HEK293 (cell line): ENCODE measurements at regions not wholly inside any gene's neighbourhood (a gene's known extent, or its start where the extent isn't known, plus 50 kb on each side); places are given as distances from the start of the nearest gene placed in this dataset.

Source experiments
- CTCF ChIA-PET: fragments of 350-600 bp; formaldehyde crosslinking; extraction: SDS; loops from one replicate; lab custom pipeline; 2021; ENCODE audit warnings: antibody characterized with exemption; lab: Yijun Ruan, JAX
- POLR2A ChIA-PET: fragments of 300-600 bp; formaldehyde crosslinking; extraction: SDS; loops from one replicate; lab custom pipeline; 2020; ENCODE audit warnings: antibody characterized with exemption, inconsistent platforms; lab: Yijun Ruan, JAX
- H3K27ac ChIP-seq: fragments of 200-500 bp; sonication (Bioruptor generic); 2 replicates; pipeline ENCODE4 v1.5.1; 2014; ENCODE audit warnings: low read depth, low read length, control low read depth, inconsistent platforms; ENCODE audit errors: extremely low read depth
- H3K36me3 ChIP-seq, 2 experiments: fragments of 200-500 bp in 1 of 2; sonication (Bioruptor generic) in 1 of 2; 1 replicate in 1 of 2; 2 replicates in 1 of 2; pipeline ENCODE4 v1.5.1; 2014 to 2017; ENCODE audit warnings: inconsistent platforms in 2 of 2, low read length in 2 of 2; ENCODE audit not compliant: control insufficient read depth in 2 of 2, insufficient read depth in 1 of 2
- H3K4me1 ChIP-seq: fragments of 200-500 bp; sonication (Bioruptor generic); 2 replicates; pipeline ENCODE4 v1.5.1; 2014; ENCODE audit warnings: mild to moderate bottlenecking, low read length, inconsistent platforms; ENCODE audit not compliant: control insufficient read depth, insufficient read depth
- H3K4me3 ChIP-seq: 2 replicates; pipeline ENCODE4 v1.5.1; 2011; ENCODE audit warnings: low read depth, mild to moderate bottlenecking, control low read depth, low read length, moderate library complexity
- H3K9me3 ChIP-seq: fragments of 200-500 bp; sonication (Bioruptor generic); 2 replicates; pipeline ENCODE4 v1.5.1; 2014; ENCODE audit warnings: low read depth, low read length, inconsistent platforms; ENCODE audit not compliant: control insufficient read depth, insufficient read depth
- GFI1B ChIP-seq: fragments of 450-650 bp; formaldehyde crosslinking; IDR thresholded peaks from 2 replicates; pipeline ENCODE4 v1.5.1; 2016; ENCODE audit warnings: missing biosample characterization, missing genetic modification characterization
- HOXD13 ChIP-seq: sonication (generic); formaldehyde crosslinking; IDR thresholded peaks from 2 replicates; pipeline ENCODE4 v1.8.0; 2022; ENCODE audit warnings: missing genetic modification reagents, borderline replicate concordance
- KLF17 ChIP-seq: fragments of 450-650 bp; formaldehyde crosslinking; IDR thresholded peaks from 2 replicates; pipeline ENCODE4 v1.5.1; 2016; ENCODE audit warnings: missing biosample characterization, missing genetic modification characterization
- KLF9 ChIP-seq: fragments of 450-650 bp; formaldehyde crosslinking; IDR thresholded peaks from 2 replicates; pipeline ENCODE4 v1.5.1; 2016; ENCODE audit warnings: missing biosample characterization, missing genetic modification characterization, low read depth
- OVOL3 ChIP-seq: fragments of 450-650 bp; formaldehyde crosslinking; IDR thresholded peaks from 2 replicates; pipeline ENCODE4 v1.5.1; 2016; ENCODE audit warnings: missing biosample characterization, missing genetic modification characterization
- PRDM1 ChIP-seq: fragments of 450-650 bp; formaldehyde crosslinking; IDR thresholded peaks from 2 replicates; pipeline ENCODE4; 2016; ENCODE audit warnings: missing biosample characterization, missing genetic modification characterization
- SALL2 ChIP-seq: fragments of 450-650 bp; formaldehyde crosslinking; IDR thresholded peaks from 2 replicates; pipeline ENCODE4 v1.5.0; 2017; ENCODE audit warnings: missing biosample characterization, mild to moderate bottlenecking, missing genetic modification characterization, borderline replicate concordance
- SCRT2 ChIP-seq: fragments of 450-650 bp; formaldehyde crosslinking; IDR thresholded peaks from 2 replicates; pipeline ENCODE4 v1.5.1; 2016; ENCODE audit warnings: missing biosample characterization, missing genetic modification characterization
- TRIM28 ChIP-seq: IDR thresholded peaks from 2 replicates; pipeline ENCODE4 v1.6.1; 2011; ENCODE audit warnings: low read length, control low read depth, borderline replicate concordance
- ZBTB10 ChIP-seq: fragments of 450-650 bp; formaldehyde crosslinking; IDR thresholded peaks from 2 replicates; pipeline ENCODE4 v1.5.1; 2016; ENCODE audit warnings: missing biosample characterization, missing genetic modification characterization
- ZBTB8A ChIP-seq: fragments of 450-650 bp; formaldehyde crosslinking; IDR thresholded peaks from 2 replicates; pipeline ENCODE4 v1.5.1; 2016; ENCODE audit warnings: missing biosample characterization, missing genetic modification characterization
- ZFP41 ChIP-seq: fragments of 450-650 bp; formaldehyde crosslinking; IDR thresholded peaks from 2 replicates; pipeline ENCODE4 v1.5.1; 2016; ENCODE audit warnings: missing biosample characterization, missing genetic modification characterization, borderline replicate concordance
- ZNF10 ChIP-seq: fragments of 450-650 bp; formaldehyde crosslinking; IDR thresholded peaks from 2 replicates; pipeline ENCODE4 v1.5.1; 2017; ENCODE audit warnings: missing biosample characterization, missing genetic modification characterization
- ZNF114 ChIP-seq: fragments of 450-650 bp; formaldehyde crosslinking; IDR thresholded peaks from 2 replicates; pipeline ENCODE4 v1.5.0; 2017; ENCODE audit warnings: missing biosample characterization, missing genetic modification characterization
- ZNF174 ChIP-seq: fragments of 450-650 bp; formaldehyde crosslinking; IDR thresholded peaks from 2 replicates; pipeline ENCODE4 v1.5.0; 2017; ENCODE audit warnings: missing biosample characterization, mild to moderate bottlenecking, missing genetic modification characterization
- ZNF202 ChIP-seq: fragments of 450-650 bp; formaldehyde crosslinking; IDR thresholded peaks from 2 replicates; pipeline ENCODE4 v1.5.1; 2016; ENCODE audit warnings: missing biosample characterization, missing genetic modification characterization, borderline replicate concordance
- ZNF221 ChIP-seq: fragments of 450-650 bp; formaldehyde crosslinking; IDR thresholded peaks from 2 replicates; pipeline ENCODE4 v1.5.1; 2017; ENCODE audit warnings: missing biosample characterization, missing genetic modification characterization, borderline replicate concordance
- ZNF223 ChIP-seq: fragments of 450-650 bp; formaldehyde crosslinking; IDR thresholded peaks from 2 replicates; pipeline ENCODE4 v1.5.1; 2016; ENCODE audit warnings: missing biosample characterization, missing genetic modification characterization
- ZNF24 ChIP-seq: fragments of 450-650 bp; formaldehyde crosslinking; IDR thresholded peaks from 2 replicates; pipeline ENCODE4 v1.5.1; 2016; ENCODE audit warnings: missing biosample characterization, missing genetic modification characterization
- ZNF341 ChIP-seq: fragments of 450-650 bp; formaldehyde crosslinking; IDR thresholded peaks from 2 replicates; pipeline ENCODE4; 2016; ENCODE audit warnings: low read depth, missing biosample characterization, missing genetic modification characterization
- ZNF426 ChIP-seq: fragments of 450-650 bp; formaldehyde crosslinking; IDR thresholded peaks from 2 replicates; pipeline ENCODE4 v1.5.1; 2017; ENCODE audit warnings: missing biosample characterization, missing genetic modification characterization, mild to moderate bottlenecking, inconsistent platforms, moderate library complexity
- ZNF513 ChIP-seq: fragments of 450-650 bp; IDR thresholded peaks from 2 replicates; pipeline ENCODE4 v1.5.1; 2018; ENCODE audit warnings: missing biosample characterization, missing genetic modification characterization
- ZNF521 ChIP-seq: fragments of 450-650 bp; formaldehyde crosslinking; IDR thresholded peaks from 2 replicates; pipeline ENCODE4 v1.5.1; 2017; ENCODE audit warnings: missing biosample characterization, mild to moderate bottlenecking, missing genetic modification characterization
- ZNF544 ChIP-seq: fragments of 450-650 bp; formaldehyde crosslinking; IDR thresholded peaks from 2 replicates; pipeline ENCODE4 v1.5.0; 2017; ENCODE audit warnings: missing biosample characterization, missing genetic modification characterization
- ZNF600 ChIP-seq: fragments of 450-650 bp; formaldehyde crosslinking; IDR thresholded peaks from 2 replicates; pipeline ENCODE4 v1.5.1; 2016; ENCODE audit warnings: missing biosample characterization, missing genetic modification characterization
- ZNF639 ChIP-seq: fragments of 450-650 bp; formaldehyde crosslinking; IDR thresholded peaks from 2 replicates; pipeline ENCODE4 v1.5.1; 2016; ENCODE audit warnings: missing biosample characterization, missing genetic modification characterization
- ZNF747 ChIP-seq: fragments of 450-650 bp; formaldehyde crosslinking; IDR thresholded peaks from 2 replicates; pipeline ENCODE4 v1.5.1; 2016; ENCODE audit warnings: missing biosample characterization, missing genetic modification characterization
- ZNF76 ChIP-seq: fragments of 450-650 bp; formaldehyde crosslinking; IDR thresholded peaks from 2 replicates; pipeline ENCODE4; 2016; ENCODE audit warnings: low read depth, missing biosample characterization, missing genetic modification characterization, borderline replicate concordance
- ZSCAN30 ChIP-seq: fragments of 450-650 bp; IDR thresholded peaks from 2 replicates; pipeline ENCODE4 v1.5.1; 2018; ENCODE audit warnings: missing biosample characterization, mild to moderate bottlenecking, missing genetic modification characterization, moderate library complexity

- CTCF ChIA-PET = no interaction called here
- H3K9me3 ChIP-seq = no peaks in the 10 kb centered on the region
These were observed 236.5 kb upstream of the SPHKAP start for GRCh38 chr2:228417956-228418355.

GRCh38 chr2:228417526-228417925 is 236.0 kb upstream of the SPHKAP start:
- Histone ChIP-seq H3K36me3 (no peaks in the 10 kb centered on the region), H3K9me3 (no peaks in the 10 kb centered on the region), H3K4me1 (no peaks in the 10 kb centered on the region), H3K4me3 (no peak overlapping the region), H3K27ac (no peak overlapping the region)
- TF ChIP-seq SCRT2 (tag by site-specific recombination) (no peak), SALL2 (tag by site-specific recombination) (no peak), ZNF223 (tag by site-specific recombination) (no peak), ZNF747 (no peak), KLF17 (no peak), ZNF114 (tag by site-specific recombination) (no peak), HOXD13 (CRISPR knock-in tag) (no peak), ZNF544 (no peak), ZBTB10 (tag by site-specific recombination) (no peak), ZNF174 (tag by site-specific recombination) (no peak), KLF9 (tag by site-specific recombination) (no peak), ZNF639 (tag by site-specific recombination) (no peak), ZNF521 (tag by site-specific recombination) (no peak), ZNF76 (tag by site-specific recombination) (no peak), TRIM28 (no peak), ZSCAN30 (tag by site-specific recombination) (no peak), ZNF221 (tag by site-specific recombination) (no peak)
- POLR2A ChIA-PET = no interaction called here
- CTCF ChIA-PET = no interaction called here

More at GRCh38 chr2:228417956-228418355, 236.5 kb upstream of the SPHKAP start:
- Histone ChIP-seq H3K4me3 (no peak overlapping the region), H3K4me1 (no peaks in the 10 kb centered on the region), H3K27ac (no peak overlapping the region), H3K36me3 (no peaks in the 10 kb centered on the region)
- POLR2A ChIA-PET = no interaction called here
- TF ChIP-seq KLF9 (tag by site-specific recombination) (no peak), ZNF202 (no peak), ZBTB8A (no peak), OVOL3 (tag by site-specific recombination) (no peak), ZNF513 (tag by site-specific recombination) (no peak), ZNF10 (no peak), SCRT2 (tag by site-specific recombination) (no peak), PRDM1 (tag by site-specific recombination) (no peak), GFI1B (no peak), ZNF341 (tag by site-specific recombination) (no peak), ZNF426 (tag by site-specific recombination) (no peak), ZFP41 (tag by site-specific recombination) (no peak), ZNF600 (tag by site-specific recombination) (no peak), ZNF24 (tag by site-specific recombination) (no peak)
